Femur (tissue), 1 donor: ENCODE measurements at regions not wholly inside any gene's neighbourhood (a gene's known extent, or its start where the extent isn't known, plus 50 kb on each side); places are given as distances from the start of the nearest gene placed in this dataset.

Experiments
- DNase-seq: peaks from one replicate; pipeline ENCODE4 v3.0.0-alpha.2; 2017

DNA sequence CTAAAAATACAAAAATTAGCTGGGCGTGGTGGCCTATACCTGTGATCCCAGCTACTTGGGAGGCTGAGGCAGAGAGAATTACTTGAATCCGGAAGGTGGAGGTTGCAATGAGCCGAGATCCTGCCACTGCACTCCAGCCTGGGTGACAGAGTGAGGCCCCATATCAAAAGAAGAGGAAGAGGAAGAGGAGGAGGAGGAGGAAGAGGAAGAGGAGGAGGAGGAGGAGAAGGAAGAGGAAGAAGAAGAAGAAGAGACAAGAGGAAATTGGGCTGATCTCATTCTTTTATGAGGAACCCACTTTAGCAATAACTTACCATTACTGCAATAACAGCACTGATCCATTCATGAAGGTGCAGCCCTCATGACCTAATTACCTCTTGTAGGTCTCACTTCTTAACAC is 138.9 kb upstream of the GIMD1 start:
- DNase-seq: no peak

DNA sequence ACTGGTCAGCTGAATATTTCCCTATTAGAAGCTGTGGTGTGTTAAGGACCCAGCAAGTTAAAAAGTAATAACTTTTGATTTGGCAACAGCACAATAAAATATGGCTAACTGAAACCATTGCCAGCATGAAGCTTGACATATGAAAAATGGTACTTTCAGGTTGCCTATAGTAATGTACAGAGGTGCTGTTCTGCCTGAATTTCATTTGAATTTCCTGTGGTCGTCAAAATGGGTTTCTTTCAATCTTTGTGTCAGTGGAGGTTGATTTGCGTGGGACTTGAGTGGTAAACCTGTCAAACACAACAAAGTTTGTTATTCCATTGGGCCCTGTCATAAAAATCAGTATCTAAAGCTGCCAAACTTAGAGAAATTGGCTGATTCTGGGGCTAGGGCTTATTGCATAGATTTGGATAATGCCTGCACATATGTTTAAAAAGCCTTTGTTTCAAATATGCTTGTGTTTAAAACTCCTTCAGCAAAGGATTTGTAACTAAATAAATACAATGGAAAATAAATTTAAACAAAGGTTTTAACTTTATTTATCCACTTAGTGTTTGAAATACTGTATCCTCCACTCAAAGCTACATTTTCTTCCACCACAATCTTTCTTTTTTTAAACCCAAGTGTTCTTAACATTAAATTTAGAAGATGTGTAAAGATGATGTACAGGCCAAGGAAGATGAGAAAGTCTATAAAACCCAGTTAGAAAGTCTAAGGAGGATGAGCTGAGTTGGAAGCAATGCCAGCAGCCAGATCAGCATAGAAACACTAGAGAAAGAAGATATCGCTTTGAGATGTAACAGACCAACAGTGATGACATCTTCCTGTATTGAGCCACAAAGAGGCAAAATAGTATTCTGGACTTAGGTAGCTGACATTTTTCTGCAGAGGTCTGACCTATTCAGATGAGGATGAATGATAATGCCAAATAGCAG is 134.8 kb upstream of the GIMD1 start:
- no peak for DNase-seq

DNA sequence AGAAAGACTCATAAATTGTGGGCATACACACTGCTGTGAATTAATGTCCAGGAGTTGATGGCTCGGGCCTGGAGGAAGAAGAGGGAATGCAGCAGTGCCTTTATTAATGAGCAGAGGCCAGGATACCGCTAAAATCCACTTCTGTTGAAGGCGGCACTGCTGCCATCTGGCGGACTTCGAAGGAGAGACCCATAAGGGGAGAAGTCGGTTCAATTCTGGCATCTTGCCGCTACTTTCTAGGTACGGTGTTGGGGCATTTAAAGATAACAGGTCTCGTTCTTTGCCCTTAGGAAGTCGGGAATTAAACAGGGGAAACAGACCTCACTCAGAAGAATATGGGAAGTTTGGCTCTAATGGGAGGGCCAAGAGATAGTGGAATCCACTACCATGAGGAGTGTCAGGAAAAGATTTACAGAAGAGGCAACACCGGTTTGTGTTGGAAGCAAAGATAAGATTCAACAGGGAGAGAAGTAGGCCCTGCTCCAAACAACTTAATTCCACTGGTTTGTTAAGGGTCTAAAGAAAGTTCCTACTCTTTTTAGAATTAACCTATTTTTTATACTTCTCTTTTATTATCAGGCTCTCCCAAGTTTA is 133.6 kb upstream of the GIMD1 start:
- DNase-seq: peak; percentile 46

DNA sequence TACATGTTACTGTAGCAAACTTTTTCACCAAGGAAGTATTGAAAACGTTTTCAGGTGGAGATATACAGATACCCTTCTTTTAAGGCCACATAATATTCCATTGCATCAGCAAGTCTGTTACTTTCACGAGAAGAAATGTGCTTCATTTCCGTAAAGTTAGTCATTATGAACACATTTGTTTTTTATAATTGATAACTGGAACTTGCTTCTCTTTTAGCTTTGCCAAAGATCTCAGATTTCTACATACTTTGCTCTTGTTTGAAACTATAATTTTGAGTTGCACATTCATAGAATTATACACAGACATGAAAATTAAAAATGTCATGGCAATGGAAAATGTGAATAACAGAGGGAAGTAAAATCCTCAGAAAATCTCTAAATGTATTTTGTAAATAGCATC is 128.7 kb upstream of the GIMD1 start:
- no peak for DNase-seq

DNA sequence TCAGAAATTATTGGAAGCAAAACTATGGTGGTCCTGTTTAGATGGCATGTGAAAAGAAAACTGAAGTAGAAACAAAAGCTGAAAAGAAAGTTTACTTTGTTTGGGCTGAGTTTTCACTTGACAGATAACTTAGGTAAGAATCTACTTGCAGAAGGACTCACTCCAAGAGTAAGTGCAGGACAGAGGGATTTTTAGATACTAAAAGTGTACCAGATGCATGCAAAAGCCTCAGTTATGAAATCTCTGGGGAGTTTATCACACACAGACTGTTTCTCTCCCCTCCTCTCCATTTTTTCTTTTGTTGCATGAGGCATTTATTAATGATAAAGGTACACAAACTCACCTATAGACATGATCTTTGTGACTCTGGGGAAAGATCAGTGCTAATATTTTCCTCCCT is 127.5 kb upstream of the GIMD1 start:
- no peak for DNase-seq

DNA sequence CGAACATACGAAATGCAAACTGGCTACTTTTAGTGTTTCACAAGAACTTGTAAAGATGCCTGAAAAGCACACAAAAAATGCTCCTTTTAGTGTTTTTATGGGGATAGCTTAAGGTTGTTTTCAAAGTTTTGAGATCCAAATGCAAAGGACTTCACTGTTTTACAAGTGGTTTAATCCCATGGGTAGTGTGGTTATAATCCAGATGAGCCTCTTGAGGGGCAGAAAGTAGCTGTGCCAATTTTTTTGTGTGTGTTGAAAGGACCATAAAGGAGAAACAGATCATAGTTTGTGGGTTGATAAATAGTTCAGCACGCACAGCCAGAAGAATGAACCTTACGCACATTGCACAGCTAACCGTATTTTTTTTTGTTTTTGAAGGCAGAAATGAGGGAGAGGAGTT is 126.9 kb upstream of the GIMD1 start:
- DNase-seq: peak; percentile 69

DNA sequence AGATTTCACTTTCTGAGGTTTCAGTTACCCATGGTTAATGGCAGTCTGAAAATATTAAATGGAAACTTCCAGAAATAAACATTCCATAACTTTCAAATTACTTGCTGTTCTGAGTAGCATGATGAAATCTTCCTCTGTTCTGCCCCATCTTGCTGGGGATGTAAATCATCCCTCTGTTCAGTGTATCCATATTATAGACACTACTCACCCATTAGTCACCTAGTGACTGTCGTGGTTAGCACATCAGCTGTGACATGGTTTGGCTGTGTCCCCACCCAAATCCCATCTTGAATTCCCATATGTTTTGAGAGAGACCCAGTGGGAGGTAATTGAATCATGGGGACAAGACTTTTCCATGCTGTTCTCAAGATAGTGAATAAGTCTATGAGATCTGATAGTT is 125.5 kb upstream of the GIMD1 start:
- no peak for DNase-seq

DNA sequence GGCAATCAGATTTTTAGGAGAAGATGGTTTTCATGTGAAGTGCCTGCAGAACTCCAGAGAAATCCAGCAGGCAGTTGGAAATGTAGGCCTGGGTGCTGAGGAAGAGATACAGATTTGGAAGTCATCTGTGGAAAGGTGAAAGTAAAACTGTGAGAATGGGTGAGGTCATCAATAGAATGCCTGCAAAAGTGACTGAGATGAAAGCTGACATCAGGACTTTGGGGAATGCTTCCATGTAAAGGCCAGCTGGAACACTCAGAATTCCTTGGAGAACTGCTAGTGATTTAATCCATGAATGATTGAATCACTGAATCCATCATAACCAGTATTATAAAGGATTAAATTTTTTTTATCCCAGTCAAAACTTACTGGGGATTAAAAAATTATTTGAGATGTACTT is 124.5 kb upstream of the GIMD1 start:
- no peak for DNase-seq

DNA sequence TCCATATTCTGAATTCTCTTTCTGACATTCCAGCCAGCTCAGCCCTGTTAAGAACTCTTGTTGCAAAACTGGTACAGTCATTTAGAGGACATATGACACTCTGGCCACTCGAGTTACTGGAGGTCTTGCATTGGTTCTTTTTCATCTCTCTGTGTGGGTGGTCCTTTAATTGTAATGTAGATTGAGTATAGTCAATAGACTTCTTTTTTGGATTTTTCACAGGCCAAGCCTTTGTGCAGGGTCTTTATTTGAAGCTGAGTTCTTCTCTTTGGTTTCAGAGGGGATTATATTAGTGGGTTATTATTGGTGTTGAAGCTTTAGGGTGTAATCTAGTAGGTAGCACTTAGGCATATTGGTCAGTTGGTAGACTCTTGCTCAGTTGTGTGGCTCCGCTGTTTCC is 118.0 kb upstream of the GIMD1 start:
- no peak for DNase-seq

DNA sequence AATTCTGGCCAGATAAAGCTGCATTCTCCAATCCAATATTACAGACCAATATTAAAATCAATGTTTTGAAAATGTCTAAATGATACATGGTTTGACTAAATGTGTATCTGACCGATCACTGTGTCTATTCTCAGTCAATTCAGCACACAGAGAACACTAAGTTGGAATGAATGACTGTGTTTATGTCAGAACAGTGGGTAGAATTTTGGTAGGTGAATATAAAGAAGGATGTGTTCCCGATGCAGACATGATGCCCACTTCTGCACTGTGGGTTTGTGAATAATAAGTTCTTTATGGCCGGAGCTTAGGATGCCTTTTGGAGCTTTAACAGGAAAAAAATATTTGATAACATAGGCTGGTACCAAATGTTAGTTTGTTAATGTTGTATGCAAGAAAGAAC is 113.2 kb upstream of the GIMD1 start:
- DNase-seq: no peak

DNA sequence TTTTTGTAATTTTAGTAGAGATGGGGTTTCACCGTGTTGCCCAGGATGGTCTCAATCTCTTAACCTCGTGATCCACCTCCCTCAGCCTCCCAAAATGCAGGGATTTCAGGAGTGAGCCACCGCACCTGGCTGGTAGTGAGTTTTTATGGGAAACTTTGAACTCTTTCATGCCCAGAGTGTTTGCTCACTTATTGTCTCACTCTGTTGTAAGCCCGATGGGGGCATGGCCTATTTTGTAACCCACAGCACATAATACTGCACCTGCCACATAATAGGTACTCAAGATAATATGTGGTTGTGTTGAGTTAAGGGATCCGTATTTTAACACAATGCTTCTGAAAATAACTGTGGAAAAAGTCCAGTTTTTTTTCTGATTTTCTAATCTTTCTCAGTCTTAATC is 109.6 kb upstream of the GIMD1 start:
- no peak for DNase-seq

DNA sequence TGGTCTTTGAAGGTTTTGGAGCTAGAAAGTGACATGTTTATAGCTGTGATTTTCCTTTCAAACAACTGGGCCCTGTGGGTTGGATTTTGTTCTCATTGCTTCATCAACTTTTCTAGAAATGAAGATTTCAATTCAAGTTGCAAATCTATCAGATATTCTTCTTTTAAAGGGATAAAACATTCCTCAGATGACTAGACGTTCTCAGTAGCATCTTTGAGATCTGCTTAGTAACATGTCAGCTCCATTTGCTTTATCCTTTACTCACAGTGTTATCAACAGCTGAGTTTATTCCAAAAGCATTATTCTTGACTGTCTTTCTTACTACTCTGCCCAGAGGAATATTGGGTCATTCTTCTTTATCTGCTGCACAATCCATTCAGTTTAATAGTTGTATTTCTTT is 108.2 kb upstream of the GIMD1 start:
- no peak for DNase-seq

DNA sequence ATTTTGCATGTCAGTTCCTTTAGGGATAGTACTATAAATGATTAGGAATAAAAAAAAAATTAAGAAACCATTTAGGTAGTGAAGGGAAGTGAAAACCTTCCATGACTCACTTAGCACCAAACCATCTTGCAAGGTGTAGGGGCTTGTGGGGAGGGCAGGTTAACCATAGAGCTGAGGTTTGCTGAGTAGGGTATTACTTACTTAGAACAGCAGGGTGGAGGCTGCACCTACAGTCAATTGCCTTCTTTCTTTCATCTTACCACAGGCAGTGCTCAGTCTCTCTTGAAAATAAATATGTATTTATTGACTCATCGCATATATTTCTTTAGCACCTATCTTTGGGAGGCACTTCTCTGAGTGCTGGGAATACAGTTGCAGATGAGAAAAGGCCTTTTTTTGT is 104.9 kb upstream of the GIMD1 start:
- no peak for DNase-seq

DNA sequence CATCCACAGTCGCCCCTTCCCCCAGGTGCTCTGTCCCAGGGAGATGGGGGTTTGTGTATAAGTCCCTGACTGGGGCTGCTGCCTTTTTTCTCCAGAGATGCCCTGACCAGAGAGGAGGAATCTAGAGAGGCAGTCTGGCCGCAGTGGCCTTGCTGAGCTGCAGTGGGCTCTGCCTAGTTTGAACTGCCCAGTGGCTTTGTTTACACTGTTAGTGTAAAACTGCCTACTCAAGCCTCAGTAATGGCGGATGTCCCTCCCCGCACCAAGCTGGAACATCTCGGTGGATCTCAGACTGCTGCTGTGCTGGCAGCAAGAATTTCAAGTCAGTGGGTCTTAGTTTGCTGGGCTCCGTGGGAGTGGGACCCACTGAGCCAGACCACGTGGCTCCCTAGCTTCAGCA is 102.6 kb upstream of the GIMD1 start:
- no peak for DNase-seq

DNA sequence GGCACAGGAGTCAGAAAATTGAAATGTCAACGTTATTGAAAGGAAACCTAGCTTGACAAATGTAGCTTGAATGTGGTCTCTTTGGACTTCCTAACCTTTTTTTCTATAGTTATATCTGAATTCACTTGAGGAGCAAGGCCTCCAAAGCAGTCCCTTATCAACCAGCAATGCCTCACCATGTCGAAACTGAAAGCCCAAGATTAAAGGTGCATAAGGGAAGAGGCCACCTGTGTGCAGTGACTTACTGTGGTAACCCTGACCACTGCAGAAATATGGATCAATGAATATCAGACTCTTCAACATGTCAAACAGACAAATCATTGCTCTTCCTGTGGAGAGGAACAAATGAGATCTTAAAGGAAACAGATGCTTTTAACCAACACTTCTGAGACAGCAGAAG is 95.0 kb upstream of the GIMD1 start:
- no peak for DNase-seq

DNA sequence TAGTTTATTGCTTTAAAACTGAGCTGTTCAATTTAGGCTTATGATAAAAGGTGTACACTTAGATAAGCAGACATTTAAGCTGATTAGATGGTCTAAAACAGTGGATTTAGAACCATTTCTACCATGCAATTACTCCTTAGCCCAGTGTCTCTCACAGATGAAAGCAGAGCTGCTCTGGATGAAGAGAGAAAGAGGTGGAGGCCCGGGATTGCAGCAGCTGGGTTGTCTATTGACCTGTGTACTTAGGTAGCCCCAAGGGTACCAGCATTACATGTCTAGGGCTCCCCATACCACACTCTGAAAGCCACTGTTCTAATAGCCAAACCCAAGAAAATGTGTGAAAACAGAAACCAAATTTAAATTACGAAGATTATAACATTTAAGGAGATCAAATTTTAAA is 86.0 kb upstream of the GIMD1 start:
- DNase-seq: no peak

DNA sequence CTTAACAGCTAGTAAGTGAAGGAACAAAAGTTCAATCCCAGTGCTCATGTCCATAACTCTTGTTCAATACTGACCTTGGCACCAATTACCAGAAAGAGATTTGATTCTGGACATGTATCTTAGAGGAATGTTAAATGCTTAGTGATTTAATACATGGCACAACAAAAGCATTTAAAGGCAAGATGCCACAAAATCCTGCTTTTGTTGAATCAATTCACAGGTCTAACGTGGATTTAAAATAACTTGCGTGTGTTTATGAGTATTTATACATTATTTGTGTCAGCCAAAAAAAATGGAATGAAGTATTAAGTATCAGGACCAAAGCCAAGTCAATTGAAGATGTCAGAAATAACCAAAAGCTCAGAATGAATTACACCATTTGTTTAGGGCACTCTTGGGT is 85.4 kb upstream of the GIMD1 start:
- no peak for DNase-seq

DNA sequence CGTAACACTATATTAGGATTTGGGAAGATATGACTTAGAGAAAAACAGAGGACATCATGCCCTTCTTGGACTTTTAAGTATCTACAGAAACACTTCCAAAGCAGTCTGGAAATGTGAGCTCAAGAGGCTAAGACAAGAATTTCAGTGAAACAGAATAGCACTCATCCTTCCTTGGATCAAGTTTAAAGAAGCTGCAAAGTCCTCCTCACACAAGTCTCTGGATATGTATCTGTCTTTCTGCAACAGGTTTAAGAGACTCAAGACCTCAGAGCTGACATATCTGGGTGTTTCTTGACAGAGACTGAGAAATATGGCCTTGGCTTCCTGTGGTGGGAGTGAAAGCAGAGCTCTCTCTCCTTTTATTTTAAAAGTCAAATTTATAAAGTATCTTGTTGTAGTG is 82.5 kb upstream of the GIMD1 start:
- DNase-seq: no peak

DNA sequence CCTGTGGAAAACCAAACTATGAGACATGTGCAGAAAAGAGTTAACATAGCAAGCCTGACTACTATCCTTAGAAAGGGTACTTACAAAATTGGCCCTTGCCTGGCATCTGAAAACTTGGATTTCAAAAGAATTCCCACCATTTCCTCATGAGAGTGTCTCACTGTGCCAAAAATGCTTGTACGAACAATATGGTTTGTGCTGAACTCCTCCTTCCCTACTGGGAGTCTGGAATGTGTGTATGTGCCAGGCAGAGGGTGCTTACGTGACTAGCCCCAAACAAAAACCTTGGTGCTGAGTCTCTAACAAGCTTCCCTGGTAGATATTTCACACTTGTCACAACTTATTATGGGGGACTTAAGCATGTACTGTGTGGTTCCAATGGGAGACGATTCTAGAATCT is 81.7 kb upstream of the GIMD1 start:
- DNase-seq: no peak

DNA sequence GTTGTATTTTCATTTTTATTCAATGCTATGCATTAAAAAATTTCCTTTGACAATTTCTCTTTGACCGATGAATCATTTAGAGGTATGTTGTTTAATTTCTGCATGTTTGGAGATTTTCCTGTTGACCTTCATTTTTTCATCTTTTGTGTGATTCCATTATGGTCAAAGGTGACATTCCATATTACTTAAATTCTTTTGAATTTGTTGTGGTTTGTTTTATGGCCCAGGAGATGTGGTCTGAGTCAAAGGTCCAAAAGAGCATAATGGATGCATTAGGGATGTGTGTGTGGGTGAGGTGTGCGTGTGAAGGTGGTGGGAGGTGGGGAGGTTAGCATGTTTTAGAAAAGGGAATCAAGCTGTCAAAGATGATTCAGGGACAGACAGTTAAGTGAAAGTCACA is 76.0 kb upstream of the GIMD1 start:
- DNase-seq: no peak

DNA sequence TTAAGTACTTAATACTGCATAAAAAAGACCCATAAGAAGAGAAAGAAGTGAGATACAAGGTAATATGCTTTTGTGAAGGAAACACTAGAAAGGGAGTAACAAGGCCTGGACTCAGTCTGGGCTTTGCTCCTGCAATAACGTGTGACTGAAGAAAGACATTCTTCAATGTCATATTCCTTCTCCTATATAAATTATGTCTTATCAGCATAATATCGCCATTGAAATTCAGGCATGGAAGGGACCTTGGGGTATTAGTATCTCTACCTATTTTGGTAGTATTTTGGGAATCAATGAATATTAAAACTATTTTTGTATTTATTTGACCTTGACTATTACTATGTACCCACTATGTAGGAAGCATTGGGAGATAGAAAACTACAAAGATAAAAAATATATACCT is 62.2 kb upstream of the GIMD1 start:
- no peak for DNase-seq

DNA sequence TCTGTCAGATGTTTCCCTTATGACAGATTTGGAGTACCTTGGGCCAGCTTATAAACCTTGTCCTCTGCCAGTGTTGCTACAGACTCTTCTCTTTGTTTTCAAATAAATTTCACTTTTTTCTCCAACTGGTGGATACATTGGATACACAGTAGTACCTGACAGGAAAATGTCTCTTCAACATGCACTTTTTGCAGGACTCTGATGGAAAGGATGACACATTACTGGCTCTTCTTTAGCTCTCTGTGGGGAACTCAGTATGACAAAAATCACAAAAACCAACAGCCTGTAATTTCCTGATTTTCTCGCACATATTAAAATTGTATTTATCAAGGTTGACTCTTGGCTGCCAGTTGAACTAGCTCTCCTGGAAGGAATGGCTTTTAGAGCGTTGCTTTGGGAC is 61.3 kb upstream of the GIMD1 start:
- no peak for DNase-seq

DNA sequence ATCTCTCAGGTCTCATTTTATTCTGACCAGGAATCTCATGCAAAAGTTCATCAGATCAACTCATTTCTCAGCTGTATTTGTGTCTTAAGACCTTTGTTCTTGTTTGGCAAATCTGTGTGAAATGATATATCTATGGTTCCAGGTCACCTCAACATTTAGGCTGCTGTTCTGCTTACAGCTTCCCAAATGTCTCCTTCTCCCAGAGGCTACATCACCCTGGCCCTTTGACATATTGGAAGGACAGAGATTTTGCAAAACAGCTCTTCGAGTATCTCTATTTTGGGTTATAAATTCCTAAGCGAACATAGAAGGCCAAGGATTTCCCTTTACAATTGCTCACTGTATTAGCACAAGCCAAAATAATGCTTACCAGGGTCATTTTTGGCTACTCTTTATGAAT is 57.5 kb upstream of the GIMD1 start:
- peak; percentile 36 for DNase-seq

DNA sequence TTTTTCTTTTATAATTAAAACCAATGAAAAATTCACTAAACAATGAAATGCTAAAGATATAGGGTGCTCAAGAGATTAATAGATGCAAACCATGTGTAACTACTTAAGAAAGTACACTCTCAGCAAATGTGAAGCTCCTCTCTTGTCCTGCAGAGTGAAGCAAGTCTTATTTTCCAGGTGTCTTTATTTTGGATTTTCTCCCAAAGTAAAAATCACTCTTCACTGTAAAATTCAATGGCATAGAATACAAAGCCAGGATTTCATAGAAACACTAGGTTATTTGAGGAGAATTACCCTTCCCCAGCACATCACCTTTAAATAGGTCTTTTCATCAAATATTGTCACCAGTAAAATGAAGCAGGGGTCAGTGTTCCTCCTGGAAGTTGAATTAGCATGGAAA is 57.0 kb upstream of the GIMD1 start:
- DNase-seq: no peak

DNA sequence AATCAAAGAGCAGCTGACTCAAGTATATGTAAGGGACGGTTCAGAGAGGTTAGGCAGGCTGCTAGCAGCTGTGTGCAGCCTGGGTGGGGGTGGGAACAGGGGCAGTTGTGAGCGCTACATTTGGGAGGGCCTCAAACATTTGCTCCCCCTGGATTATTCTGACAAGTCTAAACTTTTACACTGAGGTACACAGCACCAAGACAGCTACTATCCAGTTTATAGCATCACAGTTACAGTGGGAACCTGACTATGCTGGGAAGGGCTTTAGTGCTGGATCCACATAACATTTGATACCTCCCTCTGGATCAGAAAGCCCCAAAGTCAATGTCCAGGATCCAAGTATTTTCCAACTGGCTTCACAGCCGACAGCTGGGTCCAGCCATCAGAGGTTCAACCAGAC is 55.8 kb upstream of the GIMD1 start:
- DNase-seq: peak; percentile 53
